Sigmoid colon (tissue), 6 donors: ENCODE measurements at regions not wholly inside any gene's neighbourhood (a gene's known extent, or its start where the extent isn't known, plus 50 kb on each side); places are given as distances from the start of the nearest gene placed in this dataset.

Experiments
- DNase-seq: peaks from one replicate; pipeline ENCODE4 v3.0.0-alpha.2; 2019
- H3K27ac ChIP-seq, 4 donors: fragments of 200-600 bp; sonication (generic); one replicate each; pipeline ENCODE4 v1.5.1; 2016 to 2019; ENCODE audit warnings: mild to moderate bottlenecking in 1 of 4
- H3K27me3 ChIP-seq, 3 donors: fragments of 200-600 bp; sonication (generic); one replicate each; pipeline ENCODE4 v1.5.1; 2019; ENCODE audit warnings: mild to moderate bottlenecking in 1 of 3
- H3K36me3 ChIP-seq, 4 donors: fragments of 200-600 bp; sonication (generic); one replicate each; pipeline ENCODE4 v1.5.1; 2016 to 2019
- H3K4me1 ChIP-seq, 4 donors: fragments of 200-600 bp; sonication (generic); one replicate each; pipeline ENCODE4 v1.5.1; 2017 to 2019
- H3K4me3 ChIP-seq, 4 donors: fragments of 200-600 bp; sonication (generic); one replicate each; pipeline ENCODE4 v1.5.1; 2017 to 2019; ENCODE audit warnings: mild to moderate bottlenecking in 2 of 4, moderate library complexity in 1 of 4
- H3K9me3 ChIP-seq, 4 donors: fragments of 200-600 bp in 3 of 4; sonication (generic) in 3 of 4; one replicate each; pipeline versions ENCODE4 v1.5.1 to v1.6.1; 2013 to 2019
- CTCF ChIP-seq, 4 experiments: fragments of 450-650 bp in 3 of 4; fragments of 200-600 bp in 1 of 4; IDR thresholded peaks; one replicate each; pipeline ENCODE4 v1.5.1; 2016 to 2019; ENCODE audit warnings: antibody characterized with exemption in 4 of 4, mild to moderate bottlenecking in 3 of 4, moderate library complexity in 2 of 4
- EP300 ChIP-seq, 4 donors: sonication (generic); formaldehyde crosslinking; IDR thresholded peaks; one replicate each; pipeline ENCODE4 v1.6.1; 2017; ENCODE audit warnings: antibody characterized with exemption in 4 of 4
- POLR2A ChIP-seq, 2 donors: fragments of 450-650 bp; IDR thresholded peaks; one replicate each; pipeline ENCODE4 v1.6.1; 2016; ENCODE audit warnings: antibody characterized with exemption in 2 of 2, mild to moderate bottlenecking in 2 of 2, moderate library complexity in 2 of 2
- POLR2AphosphoS5 ChIP-seq, 4 donors: sonication (generic); formaldehyde crosslinking; IDR thresholded peaks; one replicate each; pipeline ENCODE4 v1.6.1; 2017; ENCODE audit warnings: antibody characterized with exemption in 4 of 4
- WGBS, 2 donors: extraction: QIAGEN DNeasy Blood & Tissue Kit; methylation state at CpG; one replicate each; pipeline ENCODE4 v1.1.7; 2013; 5-methylcytosine and 5-hydroxymethylcytosine counted together
- intact Hi-C: fragments of 100-400 bp; cut with DNase I; formaldehyde crosslinking; loops from one replicate; pipeline ENCODE4 v1.15.1; 2023
- donor health status: healthy with polysubstance abuse.
- donor health status: healthy.

- TF ChIP-seq POLR2AphosphoS5 (IDR thresholded peaks at IDR 0.05) (no peak), EP300 (IDR thresholded peaks at IDR 0.05) (no peak), CTCF (IDR thresholded peaks at IDR 0.05) (no peak), POLR2A (IDR thresholded peaks at IDR 0.05) (no peak)
- Histone ChIP-seq H3K27ac (no peak overlapping the region), H3K36me3 (no peaks in the 10 kb centered on the region), H3K9me3 (no peaks in the 10 kb centered on the region), H3K27me3 (no peaks in the 10 kb centered on the region), H3K4me1 (no peaks in the 10 kb centered on the region), H3K4me3 (no peak overlapping the region)
- DNase-seq, result no peak
- WGBS, 2 donors, result 50 to 70% methylated on average over 5 of the region's 5 CpGs
- intact Hi-C loops, result no loop called here
These were observed 559.9 kb downstream of the TSN start for GRCh38 chr2:122315306-122315705.

GRCh38 chr2:122319539-122320132, 564.2 kb downstream of the TSN start:
- no peaks in the 10 kb centered on the region for H3K36me3 ChIP-seq
- H3K9me3 ChIP-seq, result no peaks in the 10 kb centered on the region
- DNase-seq, result no peak
- H3K27ac ChIP-seq, result no peak overlapping the region
- TF ChIP-seq POLR2AphosphoS5 (IDR thresholded peaks at IDR 0.05) (no peak), EP300 (IDR thresholded peaks at IDR 0.05) (no peak), CTCF (IDR thresholded peaks at IDR 0.05) (no peak), POLR2A (IDR thresholded peaks at IDR 0.05) (no peak)
- no peaks in the 10 kb centered on the region for H3K27me3 ChIP-seq
- intact Hi-C loops, result no loop called here
- 78 to 85% methylated on average over 4 of the region's 4 CpGs for WGBS, 2 donors
- no peaks in the 10 kb centered on the region for H3K4me1 ChIP-seq
- H3K4me3 ChIP-seq, result no peak overlapping the region

GRCh38 chr2:122322815-122323214, 567.4 kb downstream of the TSN start:
- H3K4me1 ChIP-seq, result no peaks in the 10 kb centered on the region
- no peak for DNase-seq
- no peak overlapping the region for H3K27ac ChIP-seq
- H3K4me3 ChIP-seq, result no peak overlapping the region
- no peaks in the 10 kb centered on the region for H3K36me3 ChIP-seq
- no peaks in the 10 kb centered on the region for H3K9me3 ChIP-seq
- TF ChIP-seq POLR2A (IDR thresholded peaks at IDR 0.05) (no peak), CTCF (IDR thresholded peaks at IDR 0.05) (no peak), POLR2AphosphoS5 (IDR thresholded peaks at IDR 0.05) (no peak), EP300 (IDR thresholded peaks at IDR 0.05) (no peak)
- intact Hi-C loops, result no loop called here
- no peaks in the 10 kb centered on the region for H3K27me3 ChIP-seq
- 81 to 90% methylated on average over 3 of the region's 3 CpGs for WGBS, 2 donors

GRCh38 chr2:122323927-122324326, 568.5 kb downstream of the TSN start:
- Histone ChIP-seq H3K27ac (no peak overlapping the region), H3K4me3 (no peak overlapping the region), H3K4me1 (no peaks in the 10 kb centered on the region), H3K27me3 (no peaks in the 10 kb centered on the region), H3K36me3 (no peaks in the 10 kb centered on the region), H3K9me3 (no peaks in the 10 kb centered on the region)
- TF ChIP-seq POLR2AphosphoS5 (IDR thresholded peaks at IDR 0.05) (no peak), POLR2A (IDR thresholded peaks at IDR 0.05) (no peak), EP300 (IDR thresholded peaks at IDR 0.05) (no peak), CTCF (IDR thresholded peaks at IDR 0.05) (no peak)
- 77 to 83% methylated on average over 6 of the region's 6 CpGs for WGBS, 2 donors
- DNase-seq, result no peak
- intact Hi-C loops, result no loop called here

- intact Hi-C loops, result no loop called here
- no peak overlapping the region for H3K27ac ChIP-seq
- H3K9me3 ChIP-seq, result no peaks in the 10 kb centered on the region
- 63 to 68% methylated on average over 3 of the region's 3 CpGs for WGBS, 2 donors
- TF ChIP-seq CTCF (IDR thresholded peaks at IDR 0.05) (no peak), POLR2A (IDR thresholded peaks at IDR 0.05) (no peak), POLR2AphosphoS5 (IDR thresholded peaks at IDR 0.05) (no peak), EP300 (IDR thresholded peaks at IDR 0.05) (no peak)
- H3K36me3 ChIP-seq, result no peaks in the 10 kb centered on the region
- H3K27me3 ChIP-seq, result no peaks in the 10 kb centered on the region
- H3K4me1 ChIP-seq, result no peaks in the 10 kb centered on the region
- DNase-seq, result no peak
- H3K4me3 ChIP-seq, result no peak overlapping the region
These were observed 571.0 kb downstream of the TSN start for GRCh38 chr2:122326471-122326870.
